ENCODE measurements at regions not wholly inside any gene's neighbourhood (a gene's known extent, or its start where the extent isn't known, plus 50 kb on each side); places are given as distances from the start of the nearest gene placed in this dataset.

DNA sequence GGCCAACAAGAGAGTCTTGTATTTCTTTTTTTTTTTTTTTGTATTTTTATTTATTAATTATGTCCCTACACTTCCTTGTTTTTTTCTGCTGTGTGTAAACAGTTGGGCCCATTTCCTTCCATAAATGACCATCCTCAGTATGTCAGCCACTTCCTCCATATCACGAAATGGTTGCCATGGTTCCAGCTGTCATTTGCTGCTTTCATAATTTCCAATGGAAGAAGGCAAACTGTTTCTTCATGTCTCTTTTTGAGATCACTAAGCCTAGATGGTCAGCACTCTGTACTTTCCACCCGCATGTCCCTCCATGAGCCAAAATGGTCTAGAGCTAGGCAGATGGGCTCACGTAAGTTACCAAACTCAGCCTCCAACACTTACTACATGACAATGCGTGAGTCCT is 133.5 kb upstream of the FOXF1 start:
- no peak for DNase-seq (ENCODE audit: low spot score)
- Histone ChIP-seq H3K4me3 (ENCODE audit: low read length in 2 of 2) (no peak overlapping the region), H4K91ac (ENCODE audit: low read depth, low read length, poor library complexity) (no peak overlapping the region), H3K23ac (ENCODE audit: low read depth, low read length, poor library complexity) (no peak overlapping the region), H3K27ac (replicated peaks; ENCODE audit: low read length) (no peak overlapping the region), H2BK5ac (ENCODE audit: low read length) (no peak overlapping the region), H3K18ac (ENCODE audit: low read length) (no peak overlapping the region), H3K4ac (ENCODE audit: low read length) (no peak overlapping the region), H2AFZ (ENCODE audit: low read length) (no peak overlapping the region), H4K8ac (ENCODE audit: low read depth, low read length) (no peak overlapping the region), H3K9me3 (replicated peaks in 1 of 2; ENCODE audit: control insufficient read depth in 2 of 2, insufficient read depth in 1 of 2, low read depth in 1 of 2, low read length in 2 of 2) (no peaks in the 10 kb centered on the region), H3K27me3 (ENCODE audit: control insufficient read depth in 3 of 3, insufficient read depth in 3 of 3, low read depth in 1 of 3, low read length in 3 of 3) (peaks cover 0 to 34% (median 0%) of the 10 kb centered on the region in 3 experiments), H3K14ac (ENCODE audit: low read length) (no peak overlapping the region), H2BK12ac (ENCODE audit: low read length) (no peak overlapping the region), H2BK120ac (ENCODE audit: low read depth, low read length) (no peak overlapping the region), H2BK15ac (ENCODE audit: low read length) (no peak overlapping the region), H3K4me1 (ENCODE audit: control insufficient read depth in 2 of 2, insufficient read depth in 1 of 2, low read depth in 1 of 2, low read length in 2 of 2) (peaks cover 0 to 13% of the 10 kb centered on the region in 2 donors), H2AK5ac (ENCODE audit: low read depth, low read length) (no peak overlapping the region), H3K4me2 (ENCODE audit: insufficient read depth, low read length, poor library complexity, severe bottlenecking) (no peak overlapping the region), H3K9ac (ENCODE audit: low read depth, low read length, poor library complexity) (no peak overlapping the region), H3K79me1 (ENCODE audit: low read depth, low read length) (no peaks in the 10 kb centered on the region), H3K36me3 (replicated peaks in 1 of 2; ENCODE audit: control insufficient read depth in 2 of 2, insufficient read depth in 2 of 2, low read length in 2 of 2) (no peaks in the 10 kb centered on the region)
- WGBS, 2 donors (ENCODE audit: extremely low coverage in 2 of 2, insufficient read length in 2 of 2, insufficient replicate concordance in 1 of 2): no CpG with 5 or more reads among the region's 4 CpGs

DNA sequence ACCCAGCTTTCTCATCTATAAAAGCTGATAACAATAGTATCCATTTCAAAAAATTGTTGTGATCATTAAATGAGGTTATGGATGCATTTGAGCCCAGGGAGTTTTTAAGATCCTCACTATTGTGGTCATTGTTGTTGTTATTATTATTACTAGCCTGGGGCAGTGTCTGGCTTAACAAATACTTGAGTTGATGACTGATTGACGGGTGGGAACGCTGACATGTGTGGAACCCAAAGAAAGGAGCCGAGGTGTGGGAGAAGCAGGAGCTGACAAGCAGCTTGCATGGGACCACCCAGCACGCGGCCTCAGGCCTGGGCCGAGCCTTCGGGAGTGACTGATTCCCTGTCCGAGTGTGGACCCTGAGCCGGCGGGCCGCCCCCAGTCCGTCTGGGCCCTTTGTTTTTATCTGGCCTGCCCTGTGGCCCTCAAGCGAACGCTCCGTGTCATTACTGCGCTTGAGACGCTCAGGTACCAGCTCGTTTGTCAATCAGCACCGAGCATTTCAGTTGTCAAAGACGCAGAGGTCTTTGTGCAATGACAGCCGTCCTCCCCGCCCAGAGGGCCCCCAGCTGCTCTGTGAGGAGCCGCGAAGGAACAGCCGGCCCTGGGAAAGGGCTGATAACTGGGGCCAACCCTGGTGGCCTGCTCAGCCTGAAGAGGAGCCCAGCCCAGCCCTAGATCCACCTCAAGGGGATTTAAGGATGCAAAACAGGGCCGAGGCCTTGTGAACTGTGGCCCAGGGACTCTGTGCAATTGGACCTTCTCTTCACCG is 132.9 kb upstream of the FOXF1 start:
- Histone ChIP-seq H3K27ac (replicated peaks; ENCODE audit: low read length) (no peak overlapping the region), H3K9me3 (replicated peaks in 1 of 2; ENCODE audit: control insufficient read depth in 2 of 2, insufficient read depth in 1 of 2, low read depth in 1 of 2, low read length in 2 of 2) (no peaks in the 10 kb centered on the region)

DNA sequence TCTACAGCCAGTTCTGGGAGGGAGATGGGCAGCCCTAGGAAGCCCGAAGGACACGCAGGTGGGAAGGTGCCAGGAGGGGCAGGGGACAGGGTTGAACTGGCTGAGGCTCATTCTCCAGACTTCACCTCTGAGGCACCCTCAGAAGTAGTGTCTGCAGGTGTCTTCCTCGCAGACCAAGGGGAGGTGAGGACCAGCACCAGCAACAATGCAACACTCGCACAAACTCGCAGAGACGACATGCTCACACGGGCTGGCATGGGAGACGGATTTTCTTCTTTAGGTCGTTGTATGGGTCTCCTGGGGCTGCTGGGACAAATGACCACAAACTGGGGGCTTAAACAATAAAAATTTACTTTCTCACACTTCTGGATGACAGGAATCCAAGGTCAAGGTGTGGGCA is 132.2 kb upstream of the FOXF1 start:
- H3K23ac ChIP-seq (ENCODE audit: low read depth, low read length, poor library complexity): no peak overlapping the region
- H3K4ac ChIP-seq (ENCODE audit: low read length): no peak overlapping the region
- no peaks in the 10 kb centered on the region for H3K9me3 ChIP-seq (replicated peaks in 1 of 2; ENCODE audit: control insufficient read depth in 2 of 2, insufficient read depth in 1 of 2, low read depth in 1 of 2, low read length in 2 of 2)

More for the DNA sequence above, 132.9 kb upstream of the FOXF1 start:
- Histone ChIP-seq H3K14ac (ENCODE audit: low read length) (no peak overlapping the region), H3K4me1 (ENCODE audit: control insufficient read depth in 2 of 2, insufficient read depth in 1 of 2, low read depth in 1 of 2, low read length in 2 of 2) (peaks cover 0 to 13% of the 10 kb centered on the region in 2 donors), H3K27me3 (ENCODE audit: control insufficient read depth in 3 of 3, insufficient read depth in 3 of 3, low read depth in 1 of 3, low read length in 3 of 3) (peaks cover 0 to 34% (median 0%) of the 10 kb centered on the region in 3 experiments), H2AK5ac (ENCODE audit: low read depth, low read length) (no peak overlapping the region), H3K36me3 (replicated peaks in 1 of 2; ENCODE audit: control insufficient read depth in 2 of 2, insufficient read depth in 2 of 2, low read length in 2 of 2) (no peaks in the 10 kb centered on the region), H4K8ac (ENCODE audit: low read depth, low read length) (no peak overlapping the region), H2BK5ac (ENCODE audit: low read length) (no peak overlapping the region), H3K4me2 (ENCODE audit: insufficient read depth, low read length, poor library complexity, severe bottlenecking) (no peak overlapping the region), H4K91ac (ENCODE audit: low read depth, low read length, poor library complexity) (no peak overlapping the region), H2AFZ (ENCODE audit: low read length) (no peak overlapping the region), H3K4ac (ENCODE audit: low read length) (no peak overlapping the region), H2BK12ac (ENCODE audit: low read length) (no peak overlapping the region), H3K79me1 (ENCODE audit: low read depth, low read length) (no peaks in the 10 kb centered on the region), H3K4me3 (ENCODE audit: low read length in 2 of 2) (no peak overlapping the region), H3K9ac (ENCODE audit: low read depth, low read length, poor library complexity) (peak overlapping the region; percentile 9), H2BK120ac (ENCODE audit: low read depth, low read length) (no peak overlapping the region), H3K23ac (ENCODE audit: low read depth, low read length, poor library complexity) (no peak overlapping the region), H2BK15ac (ENCODE audit: low read length) (no peak overlapping the region), H3K18ac (ENCODE audit: low read length) (peak overlapping the region; percentile 41)
- no CpG with 5 or more reads among the region's 27 CpGs for WGBS, 2 donors (ENCODE audit: extremely low coverage in 2 of 2, insufficient read length in 2 of 2, insufficient replicate concordance in 1 of 2)
- no peak for DNase-seq (ENCODE audit: low spot score)

DNA sequence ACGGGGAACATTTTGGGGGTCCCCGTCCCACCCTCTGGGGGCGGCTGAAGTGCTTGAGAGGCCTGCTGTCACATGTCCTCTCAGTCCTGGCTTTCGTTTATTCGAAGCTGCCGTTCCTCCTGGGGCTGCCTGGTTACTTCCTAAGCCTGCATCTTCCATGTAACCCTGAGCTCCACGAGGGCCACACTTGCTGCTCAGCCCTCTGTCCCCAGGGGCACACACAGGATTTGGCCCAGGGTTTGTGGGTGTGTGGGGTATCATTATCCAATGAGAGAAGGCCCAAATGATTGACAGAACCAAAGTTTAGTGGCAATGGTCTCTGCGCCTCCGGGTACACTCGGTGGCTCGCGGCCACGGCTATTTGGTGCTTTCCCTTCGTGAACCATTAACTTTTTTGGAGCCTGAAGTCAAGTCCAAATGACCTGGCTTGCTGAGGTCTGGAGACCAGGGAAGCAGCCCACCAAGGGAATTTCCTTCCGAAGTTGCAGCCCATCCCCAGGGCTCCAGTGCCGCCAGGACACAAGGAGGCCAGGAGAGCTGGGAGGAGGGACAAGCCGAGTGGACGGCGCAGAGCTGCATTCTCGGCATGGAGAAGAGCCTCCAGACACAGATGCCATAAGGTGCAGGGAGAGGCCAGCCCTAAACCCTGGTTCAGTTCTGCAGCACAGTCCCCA is 131.4 kb upstream of the FOXF1 start:
- no peak overlapping the region for H3K9ac ChIP-seq (ENCODE audit: low read depth, low read length, poor library complexity)
- no peaks in the 10 kb centered on the region for H3K36me3 ChIP-seq (replicated peaks in 1 of 2; ENCODE audit: control insufficient read depth in 2 of 2, insufficient read depth in 2 of 2, low read length in 2 of 2)
- H3K4ac ChIP-seq (ENCODE audit: low read length): no peak overlapping the region
- no peak overlapping the region for H2AFZ ChIP-seq (ENCODE audit: low read length)
- no peak overlapping the region for H3K4me2 ChIP-seq (ENCODE audit: insufficient read depth, low read length, poor library complexity, severe bottlenecking)
- H2AK5ac ChIP-seq (ENCODE audit: low read depth, low read length): no peak overlapping the region
- H3K14ac ChIP-seq (ENCODE audit: low read length): no peak overlapping the region
- peaks cover 0 to 13% of the 10 kb centered on the region in 2 donors for H3K4me1 ChIP-seq (ENCODE audit: control insufficient read depth in 2 of 2, insufficient read depth in 1 of 2, low read depth in 1 of 2, low read length in 2 of 2)
- H4K91ac ChIP-seq (ENCODE audit: low read depth, low read length, poor library complexity): no peak overlapping the region
- no peak overlapping the region for H3K18ac ChIP-seq (ENCODE audit: low read length)
- no CpG with 5 or more reads among the region's 20 CpGs for WGBS, 2 donors (ENCODE audit: extremely low coverage in 2 of 2, insufficient read length in 2 of 2, insufficient replicate concordance in 1 of 2)
- no peaks in the 10 kb centered on the region for H3K79me1 ChIP-seq (ENCODE audit: low read depth, low read length)
- H2BK5ac ChIP-seq (ENCODE audit: low read length): no peak overlapping the region
- H2BK15ac ChIP-seq (ENCODE audit: low read length): no peak overlapping the region
- no peak overlapping the region for H3K27ac ChIP-seq (replicated peaks; ENCODE audit: low read length)
- H2BK120ac ChIP-seq (ENCODE audit: low read depth, low read length): no peak overlapping the region
- no peak overlapping the region for H4K8ac ChIP-seq (ENCODE audit: low read depth, low read length)
- no peaks in the 10 kb centered on the region for H3K9me3 ChIP-seq (replicated peaks in 1 of 2; ENCODE audit: control insufficient read depth in 2 of 2, insufficient read depth in 1 of 2, low read depth in 1 of 2, low read length in 2 of 2)
- no peak overlapping the region for H2BK12ac ChIP-seq (ENCODE audit: low read length)
- peaks cover 0 to 34% (median 0%) of the 10 kb centered on the region in 3 experiments for H3K27me3 ChIP-seq (ENCODE audit: control insufficient read depth in 3 of 3, insufficient read depth in 3 of 3, low read depth in 1 of 3, low read length in 3 of 3)
- no peak overlapping the region for H3K23ac ChIP-seq (ENCODE audit: low read depth, low read length, poor library complexity)
- no peak for DNase-seq (ENCODE audit: low spot score)
- H3K4me3 ChIP-seq (ENCODE audit: low read length in 2 of 2): no peak overlapping the region

More for the DNA sequence above, 132.2 kb upstream of the FOXF1 start:
- H2AFZ ChIP-seq (ENCODE audit: low read length): no peak overlapping the region
- no peak overlapping the region for H2BK120ac ChIP-seq (ENCODE audit: low read depth, low read length)
- H3K4me1 ChIP-seq (ENCODE audit: control insufficient read depth in 2 of 2, insufficient read depth in 1 of 2, low read depth in 1 of 2, low read length in 2 of 2): peaks cover 0 to 13% of the 10 kb centered on the region in 2 donors
- peaks cover 0 to 34% (median 0%) of the 10 kb centered on the region in 3 experiments for H3K27me3 ChIP-seq (ENCODE audit: control insufficient read depth in 3 of 3, insufficient read depth in 3 of 3, low read depth in 1 of 3, low read length in 3 of 3)
- no peak overlapping the region for H2BK5ac ChIP-seq (ENCODE audit: low read length)
- H3K4me3 ChIP-seq (ENCODE audit: low read length in 2 of 2): peak overlapping the region in 1 of 2 donors; percentile 49
- no peak overlapping the region for H3K14ac ChIP-seq (ENCODE audit: low read length)
- H2BK12ac ChIP-seq (ENCODE audit: low read length): no peak overlapping the region
- no CpG with 5 or more reads among the region's 9 CpGs for WGBS, 2 donors (ENCODE audit: extremely low coverage in 2 of 2, insufficient read length in 2 of 2, insufficient replicate concordance in 1 of 2)
- no peak overlapping the region for H2BK15ac ChIP-seq (ENCODE audit: low read length)
- DNase-seq (ENCODE audit: low spot score): no peak
- H3K79me1 ChIP-seq (ENCODE audit: low read depth, low read length): no peaks in the 10 kb centered on the region
- H4K91ac ChIP-seq (ENCODE audit: low read depth, low read length, poor library complexity): no peak overlapping the region
- no peaks in the 10 kb centered on the region for H3K36me3 ChIP-seq (replicated peaks in 1 of 2; ENCODE audit: control insufficient read depth in 2 of 2, insufficient read depth in 2 of 2, low read length in 2 of 2)
- no peak overlapping the region for H4K8ac ChIP-seq (ENCODE audit: low read depth, low read length)
- H3K9ac ChIP-seq (ENCODE audit: low read depth, low read length, poor library complexity): no peak overlapping the region
- H2AK5ac ChIP-seq (ENCODE audit: low read depth, low read length): no peak overlapping the region
- H3K4me2 ChIP-seq (ENCODE audit: insufficient read depth, low read length, poor library complexity, severe bottlenecking): no peak overlapping the region
- no peak overlapping the region for H3K27ac ChIP-seq (replicated peaks; ENCODE audit: low read length)
- no peak overlapping the region for H3K18ac ChIP-seq (ENCODE audit: low read length)
